ENCODE measurements at regions not wholly inside any gene's neighbourhood (a gene's known extent, or its start where the extent isn't known, plus 50 kb on each side); places are given as distances from the start of the nearest gene placed in this dataset.

GRCh38 chr13:59447031-59447430 is 716.7 kb downstream of the DIAPH3 start:
- Histone ChIP-seq H3K4ac (ENCODE audit: low read depth, low read length) (no peak overlapping the region), H3K23ac (ENCODE audit: low read length) (no peak overlapping the region), H3K4me1 (ENCODE audit: control insufficient read depth in 1 of 2, insufficient read depth in 2 of 2, low read length in 2 of 2) (peaks cover 2 to 9% of the 10 kb centered on the region in 2 experiments), H2AFZ (ENCODE audit: insufficient read depth, low read length, poor library complexity) (no peak overlapping the region), H4K12ac (ENCODE audit: low read depth, low read length) (no peak overlapping the region), H3K4me3 (ENCODE audit: low read depth, low read length) (no peak overlapping the region), H3K27ac (ENCODE audit: low read depth, low read length) (no peak overlapping the region), H3K9me3 (ENCODE audit: insufficient read depth, low read depth, low read length) (no peaks in the 10 kb centered on the region), H3K9ac (ENCODE audit: low read length) (no peak overlapping the region), H4K8ac (ENCODE audit: low read depth, low read length) (no peak overlapping the region), H3K4me2 (ENCODE audit: low read length) (no peak overlapping the region), H3K36me3 (ENCODE audit: control insufficient read depth in 1 of 2, insufficient read depth in 2 of 2, low read length in 2 of 2) (no peaks in the 10 kb centered on the region), H2BK12ac (ENCODE audit: low read length) (no peak overlapping the region), H3K79me2 (ENCODE audit: control insufficient read depth, insufficient read depth, low read length, poor library complexity) (no peaks in the 10 kb centered on the region), H3K14ac (ENCODE audit: low read length) (no peak overlapping the region), H3K27me3 (ENCODE audit: insufficient read depth, low read length) (no peaks in the 10 kb centered on the region), H3K79me1 (ENCODE audit: low read length) (peaks cover 6% of the 10 kb centered on the region), H2BK120ac (ENCODE audit: insufficient read depth, low read length, poor library complexity) (no peak overlapping the region), H2BK5ac (ENCODE audit: low read depth, low read length, poor library complexity) (no peak overlapping the region), H2AK5ac (ENCODE audit: low read length) (no peak overlapping the region), H4K91ac (ENCODE audit: low read depth, low read length) (no peak overlapping the region), H3K18ac (ENCODE audit: low read length) (no peak overlapping the region)
- peak in 1 of 2 donors; percentile 24 for DNase-seq

DNA sequence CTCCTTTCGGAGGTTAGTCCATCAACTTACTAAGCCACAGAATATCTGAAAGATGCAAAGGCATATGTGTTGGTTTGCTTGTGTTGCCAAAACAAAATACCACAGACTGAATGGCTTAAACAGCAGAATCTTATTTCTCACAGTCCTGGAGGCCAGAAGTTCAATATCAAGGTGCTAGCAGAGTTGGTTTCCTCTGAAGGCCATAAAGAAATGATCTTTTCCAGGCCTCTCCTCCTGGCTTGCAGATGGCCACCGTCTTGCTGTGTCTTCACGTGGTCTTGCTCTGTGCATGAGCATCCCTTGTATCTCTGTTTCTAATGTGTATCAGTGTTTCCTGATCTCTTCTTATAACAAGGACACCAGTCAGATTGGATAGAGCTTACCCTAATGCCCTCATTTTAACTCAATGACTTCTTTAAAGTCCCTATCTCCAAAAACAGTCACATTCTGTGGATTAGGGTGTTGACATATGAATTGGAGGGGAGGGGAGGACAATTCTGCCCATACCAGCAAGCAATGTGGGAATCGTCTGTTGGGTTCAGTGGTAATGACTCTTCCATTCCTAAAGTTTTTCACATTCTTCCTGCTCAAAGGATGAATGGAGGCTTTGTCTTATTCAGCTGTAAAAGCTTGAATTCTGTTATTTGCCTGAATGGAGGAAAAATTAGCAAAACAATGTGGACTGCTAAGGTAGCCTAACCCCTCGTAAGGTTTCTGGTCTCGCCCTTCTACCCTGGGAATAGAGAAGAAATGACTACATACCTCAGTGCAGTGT is 715.7 kb downstream of the DIAPH3 start:
- Histone ChIP-seq H3K18ac (ENCODE audit: low read length) (no peak overlapping the region), H3K14ac (ENCODE audit: low read length) (no peak overlapping the region), H2AFZ (ENCODE audit: insufficient read depth, low read length, poor library complexity) (no peak overlapping the region), H3K79me1 (ENCODE audit: low read length) (peaks cover 6% of the 10 kb centered on the region), H3K4me3 (ENCODE audit: low read depth, low read length) (no peak overlapping the region), H2BK12ac (ENCODE audit: low read length) (no peak overlapping the region), H3K9ac (ENCODE audit: low read length) (no peak overlapping the region), H2BK120ac (ENCODE audit: insufficient read depth, low read length, poor library complexity) (peak overlapping the region; percentile 24), H4K91ac (ENCODE audit: low read depth, low read length) (peak overlapping the region; percentile 26), H3K4ac (ENCODE audit: low read depth, low read length) (no peak overlapping the region), H3K79me2 (ENCODE audit: control insufficient read depth, insufficient read depth, low read length, poor library complexity) (no peaks in the 10 kb centered on the region), H3K4me1 (ENCODE audit: control insufficient read depth in 1 of 2, insufficient read depth in 2 of 2, low read length in 2 of 2) (peaks cover 2 to 9% of the 10 kb centered on the region in 2 experiments), H4K8ac (ENCODE audit: low read depth, low read length) (peak overlapping the region; percentile 62), H4K12ac (ENCODE audit: low read depth, low read length) (no peak overlapping the region), H3K23ac (ENCODE audit: low read length) (no peak overlapping the region), H3K27ac (ENCODE audit: low read depth, low read length) (peak overlapping the region; percentile 17), H3K36me3 (ENCODE audit: control insufficient read depth in 1 of 2, insufficient read depth in 2 of 2, low read length in 2 of 2) (no peaks in the 10 kb centered on the region), H2BK5ac (ENCODE audit: low read depth, low read length, poor library complexity) (peak overlapping the region; percentile 4), H3K27me3 (ENCODE audit: insufficient read depth, low read length) (no peaks in the 10 kb centered on the region), H3K4me2 (ENCODE audit: low read length) (no peak overlapping the region), H3K9me3 (ENCODE audit: insufficient read depth, low read depth, low read length) (no peaks in the 10 kb centered on the region), H2AK5ac (ENCODE audit: low read length) (no peak overlapping the region)
- DNase-seq: peak; percentile 19 to 80
- no CpG with 5 or more reads among the region's 6 CpGs for WGBS (ENCODE audit: extremely low coverage, insufficient coverage, insufficient read length)

- Histone ChIP-seq H3K23ac (ENCODE audit: low read length) (no peak overlapping the region), H2BK5ac (ENCODE audit: low read depth, low read length, poor library complexity) (no peak overlapping the region), H4K91ac (ENCODE audit: low read depth, low read length) (no peak overlapping the region), H3K14ac (ENCODE audit: low read length) (no peak overlapping the region), H2BK120ac (ENCODE audit: insufficient read depth, low read length, poor library complexity) (no peak overlapping the region), H3K18ac (ENCODE audit: low read length) (no peak overlapping the region), H3K36me3 (ENCODE audit: control insufficient read depth in 1 of 2, insufficient read depth in 2 of 2, low read length in 2 of 2) (no peaks in the 10 kb centered on the region), H3K27me3 (ENCODE audit: insufficient read depth, low read length) (no peaks in the 10 kb centered on the region), H3K4me3 (ENCODE audit: low read depth, low read length) (no peak overlapping the region), H4K8ac (ENCODE audit: low read depth, low read length) (no peak overlapping the region), H2AFZ (ENCODE audit: insufficient read depth, low read length, poor library complexity) (no peak overlapping the region), H3K79me2 (ENCODE audit: control insufficient read depth, insufficient read depth, low read length, poor library complexity) (no peaks in the 10 kb centered on the region), H3K4me1 (ENCODE audit: control insufficient read depth in 1 of 2, insufficient read depth in 2 of 2, low read length in 2 of 2) (peaks cover 2 to 9% of the 10 kb centered on the region in 2 experiments), H3K4ac (ENCODE audit: low read depth, low read length) (no peak overlapping the region), H4K12ac (ENCODE audit: low read depth, low read length) (no peak overlapping the region), H2AK5ac (ENCODE audit: low read length) (no peak overlapping the region), H3K9me3 (ENCODE audit: insufficient read depth, low read depth, low read length) (no peaks in the 10 kb centered on the region), H3K79me1 (ENCODE audit: low read length) (peaks cover 6% of the 10 kb centered on the region), H3K4me2 (ENCODE audit: low read length) (no peak overlapping the region), H3K9ac (ENCODE audit: low read length) (no peak overlapping the region), H2BK12ac (ENCODE audit: low read length) (no peak overlapping the region), H3K27ac (ENCODE audit: low read depth, low read length) (no peak overlapping the region)
- whole genome bisulfite sequencing (ENCODE audit: extremely low coverage, insufficient coverage, insufficient read length): no CpG with 5 or more reads among the region's 4 CpGs
- DNase-seq: no peak
Observed at GRCh38 chr13:59449750-59450149, 714.0 kb downstream of the DIAPH3 start.

- H3K23ac ChIP-seq (ENCODE audit: low read length): no peak overlapping the region
- H4K12ac ChIP-seq (ENCODE audit: low read depth, low read length): no peak overlapping the region
- H3K27me3 ChIP-seq (ENCODE audit: insufficient read depth, low read length): no peaks in the 10 kb centered on the region
- H2BK5ac ChIP-seq (ENCODE audit: low read depth, low read length, poor library complexity): no peak overlapping the region
- no peak overlapping the region for H3K27ac ChIP-seq (ENCODE audit: low read depth, low read length)
- no peak overlapping the region for H4K8ac ChIP-seq (ENCODE audit: low read depth, low read length)
- H2AFZ ChIP-seq (ENCODE audit: insufficient read depth, low read length, poor library complexity): no peak overlapping the region
- H3K4ac ChIP-seq (ENCODE audit: low read depth, low read length): no peak overlapping the region
- H3K79me1 ChIP-seq (ENCODE audit: low read length): peaks cover 6% of the 10 kb centered on the region
- H2BK120ac ChIP-seq (ENCODE audit: insufficient read depth, low read length, poor library complexity): no peak overlapping the region
- no peaks in the 10 kb centered on the region for H3K36me3 ChIP-seq (ENCODE audit: control insufficient read depth in 1 of 2, insufficient read depth in 2 of 2, low read length in 2 of 2)
- H4K91ac ChIP-seq (ENCODE audit: low read depth, low read length): no peak overlapping the region
- no peak overlapping the region for H3K4me2 ChIP-seq (ENCODE audit: low read length)
- no peak overlapping the region for H2AK5ac ChIP-seq (ENCODE audit: low read length)
- no peak overlapping the region for H3K4me3 ChIP-seq (ENCODE audit: low read depth, low read length)
- H3K14ac ChIP-seq (ENCODE audit: low read length): no peak overlapping the region
- H3K9ac ChIP-seq (ENCODE audit: low read length): no peak overlapping the region
- H3K9me3 ChIP-seq (ENCODE audit: insufficient read depth, low read depth, low read length): no peaks in the 10 kb centered on the region
- peaks cover 2 to 9% of the 10 kb centered on the region in 2 experiments for H3K4me1 ChIP-seq (ENCODE audit: control insufficient read depth in 1 of 2, insufficient read depth in 2 of 2, low read length in 2 of 2)
- DNase-seq: no peak
- H2BK12ac ChIP-seq (ENCODE audit: low read length): no peak overlapping the region
- no peak overlapping the region for H3K18ac ChIP-seq (ENCODE audit: low read length)
- no peaks in the 10 kb centered on the region for H3K79me2 ChIP-seq (ENCODE audit: control insufficient read depth, insufficient read depth, low read length, poor library complexity)
- WGBS (ENCODE audit: extremely low coverage, insufficient coverage, insufficient read length): no CpG with 5 or more reads among the region's 1 CpG
Observed at GRCh38 chr13:59450229-59450628, 713.5 kb downstream of the DIAPH3 start.

All from trophoblast cell (in vitro differentiated cells and primary cell).